ENCODE measurements at regions not wholly inside any gene's neighbourhood (a gene's known extent, or its start where the extent isn't known, plus 50 kb on each side); places are given as distances from the start of the nearest gene placed in this dataset.
"Not testable (repeated sequence)": the region's sequence is repeated elsewhere in the genome, so short reads cannot be mapped to it uniquely, and the experiment has no call there.

DNA sequence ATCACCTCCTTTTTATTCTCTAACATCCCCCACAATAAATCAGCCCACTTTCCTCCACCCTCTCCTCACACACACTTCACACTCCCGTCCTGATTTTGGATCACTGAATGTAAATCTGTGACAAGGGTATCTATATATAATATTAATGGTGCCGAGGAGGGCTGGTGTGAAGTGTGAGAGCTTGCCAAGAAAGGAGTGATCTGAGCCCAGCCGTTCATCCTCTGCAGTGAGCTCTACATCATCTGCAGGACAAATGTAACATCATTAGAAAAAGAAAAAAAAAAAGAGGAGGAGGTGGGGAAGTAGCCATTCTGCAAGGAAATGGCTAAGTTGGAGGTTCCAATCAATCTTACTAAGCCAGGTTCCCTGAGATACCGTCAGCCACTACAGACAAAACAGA, 291.7 kb upstream of the RRP15 start:
- H3K9me3 ChIP-seq (ENCODE audit: insufficient read depth, low read depth, low read length): no peaks in the 10 kb centered on the region
- H3F3A ChIP-seq (ENCODE audit: low read depth): no peaks in the 10 kb centered on the region
- H3K9ac ChIP-seq (ENCODE audit: low read depth, low read length, poor library complexity, severe bottlenecking): no peak overlapping the region
- H3K27me3 ChIP-seq (ENCODE audit: insufficient read depth, low read length, poor library complexity, severe bottlenecking): no peaks in the 10 kb centered on the region
- no peak overlapping the region for H2AFZ ChIP-seq (ENCODE audit: low read length)
- H4K20me1 ChIP-seq (ENCODE audit: insufficient read depth, low read length, poor library complexity, severe bottlenecking): no peaks in the 10 kb centered on the region
- no peaks in the 10 kb centered on the region for H3K79me2 ChIP-seq (ENCODE audit: insufficient read depth, low read length)
- H3K9me2 ChIP-seq (replicated peaks; ENCODE audit: low read depth, low read length): no peaks in the 10 kb centered on the region
- H3K36me3 ChIP-seq (ENCODE audit: insufficient read depth, low read length): no peaks in the 10 kb centered on the region
- no peak overlapping the region for H3K4me2 ChIP-seq (ENCODE audit: low read depth, low read length, poor library complexity, severe bottlenecking)
- H3K4me3 ChIP-seq (ENCODE audit: low read length, poor library complexity, severe bottlenecking): no peak overlapping the region
- TF ChIP-seq, protein P1, sequence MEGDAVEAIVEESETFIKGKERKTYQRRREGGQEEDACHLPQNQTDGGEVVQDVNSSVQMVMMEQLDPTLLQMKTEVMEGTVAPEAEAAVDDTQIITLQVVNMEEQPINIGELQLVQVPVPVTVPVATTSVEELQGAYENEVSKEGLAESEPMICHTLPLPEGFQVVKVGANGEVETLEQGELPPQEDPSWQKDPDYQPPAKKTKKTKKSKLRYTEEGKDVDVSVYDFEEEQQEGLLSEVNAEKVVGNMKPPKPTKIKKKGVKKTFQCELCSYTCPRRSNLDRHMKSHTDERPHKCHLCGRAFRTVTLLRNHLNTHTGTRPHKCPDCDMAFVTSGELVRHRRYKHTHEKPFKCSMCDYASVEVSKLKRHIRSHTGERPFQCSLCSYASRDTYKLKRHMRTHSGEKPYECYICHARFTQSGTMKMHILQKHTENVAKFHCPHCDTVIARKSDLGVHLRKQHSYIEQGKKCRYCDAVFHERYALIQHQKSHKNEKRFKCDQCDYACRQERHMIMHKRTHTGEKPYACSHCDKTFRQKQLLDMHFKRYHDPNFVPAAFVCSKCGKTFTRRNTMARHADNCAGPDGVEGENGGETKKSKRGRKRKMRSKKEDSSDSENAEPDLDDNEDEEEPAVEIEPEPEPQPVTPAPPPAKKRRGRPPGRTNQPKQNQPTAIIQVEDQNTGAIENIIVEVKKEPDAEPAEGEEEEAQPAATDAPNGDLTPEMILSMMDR (conservative IDR thresholded peaks at IDR 0.05; ENCODE audit: low read length): no peak
- no peak for TF ChIP-seq EZH2phosphoT487 (IDR thresholded peaks at IDR 0.05; ENCODE audit: borderline replicate concordance)
- no peaks in the 10 kb centered on the region for H3K4me1 ChIP-seq (ENCODE audit: insufficient read depth, low read length, poor library complexity, severe bottlenecking)

DNA sequence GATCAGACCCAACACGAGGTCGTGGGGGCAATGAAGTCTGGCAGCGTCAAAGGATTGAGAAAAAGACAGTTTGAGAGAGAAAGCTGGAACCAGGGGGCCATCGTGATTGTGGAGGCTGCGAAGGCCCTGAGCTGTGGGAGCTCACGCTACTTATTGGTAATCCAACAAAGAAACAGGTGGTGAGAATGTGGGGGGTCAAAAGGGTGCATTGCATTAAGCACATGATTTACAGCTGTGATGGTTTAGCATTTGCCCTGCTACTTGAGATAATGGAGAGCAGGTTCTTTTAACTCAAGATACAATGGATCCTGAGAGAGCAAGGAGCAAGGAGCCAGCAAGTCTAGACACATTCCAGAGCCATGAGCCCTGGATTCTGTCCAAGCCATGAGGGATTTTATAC, 276.8 kb upstream of the RRP15 start:
- not testable (repeated sequence) for H3K4me1 ChIP-seq (ENCODE audit: insufficient read depth, low read length, poor library complexity, severe bottlenecking); H3K4me2 ChIP-seq (ENCODE audit: low read depth, low read length, poor library complexity, severe bottlenecking); H3K4me3 ChIP-seq (ENCODE audit: low read length, poor library complexity, severe bottlenecking); H3K9ac ChIP-seq (ENCODE audit: low read depth, low read length, poor library complexity, severe bottlenecking); H3K9me2 ChIP-seq (replicated peaks; ENCODE audit: low read depth, low read length); H4K20me1 ChIP-seq (ENCODE audit: insufficient read depth, low read length, poor library complexity, severe bottlenecking); H2AFZ ChIP-seq (ENCODE audit: low read length); H3F3A ChIP-seq (ENCODE audit: low read depth); H3K27me3 ChIP-seq (ENCODE audit: insufficient read depth, low read length, poor library complexity, severe bottlenecking); H3K9me3 ChIP-seq (ENCODE audit: insufficient read depth, low read depth, low read length); H3K79me2 ChIP-seq (ENCODE audit: insufficient read depth, low read length); H3K36me3 ChIP-seq (ENCODE audit: insufficient read depth, low read length)

DNA sequence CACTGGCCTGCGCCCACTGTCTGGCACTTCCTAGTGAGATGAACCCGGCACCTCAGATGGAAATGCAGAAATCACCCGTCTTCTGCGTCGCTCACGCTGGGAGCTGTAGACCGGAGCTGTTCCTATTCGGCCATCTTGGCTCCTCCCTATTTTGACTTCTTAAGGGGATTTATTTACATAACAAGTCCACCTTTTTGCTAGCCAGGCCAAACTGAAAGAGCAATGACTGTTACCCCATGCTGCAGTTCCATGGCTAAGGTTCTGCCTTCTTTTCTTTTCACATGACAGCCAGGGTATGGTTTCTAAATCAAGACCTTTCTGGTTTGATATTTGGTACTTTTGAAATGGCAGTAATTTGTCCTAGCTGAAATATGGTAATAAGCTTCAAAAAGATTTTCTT, 270.0 kb upstream of the RRP15 start:
- not testable (repeated sequence) for H3K4me3 ChIP-seq (ENCODE audit: low read length, poor library complexity, severe bottlenecking); H3K27me3 ChIP-seq (ENCODE audit: insufficient read depth, low read length, poor library complexity, severe bottlenecking); H3K4me2 ChIP-seq (ENCODE audit: low read depth, low read length, poor library complexity, severe bottlenecking); H3K9me2 ChIP-seq (replicated peaks; ENCODE audit: low read depth, low read length); H2AFZ ChIP-seq (ENCODE audit: low read length); H4K20me1 ChIP-seq (ENCODE audit: insufficient read depth, low read length, poor library complexity, severe bottlenecking); H3K36me3 ChIP-seq (ENCODE audit: insufficient read depth, low read length); H3K9ac ChIP-seq (ENCODE audit: low read depth, low read length, poor library complexity, severe bottlenecking); H3K4me1 ChIP-seq (ENCODE audit: insufficient read depth, low read length, poor library complexity, severe bottlenecking); H3K9me3 ChIP-seq (ENCODE audit: insufficient read depth, low read depth, low read length); H3F3A ChIP-seq (ENCODE audit: low read depth); H3K79me2 ChIP-seq (ENCODE audit: insufficient read depth, low read length)

DNA sequence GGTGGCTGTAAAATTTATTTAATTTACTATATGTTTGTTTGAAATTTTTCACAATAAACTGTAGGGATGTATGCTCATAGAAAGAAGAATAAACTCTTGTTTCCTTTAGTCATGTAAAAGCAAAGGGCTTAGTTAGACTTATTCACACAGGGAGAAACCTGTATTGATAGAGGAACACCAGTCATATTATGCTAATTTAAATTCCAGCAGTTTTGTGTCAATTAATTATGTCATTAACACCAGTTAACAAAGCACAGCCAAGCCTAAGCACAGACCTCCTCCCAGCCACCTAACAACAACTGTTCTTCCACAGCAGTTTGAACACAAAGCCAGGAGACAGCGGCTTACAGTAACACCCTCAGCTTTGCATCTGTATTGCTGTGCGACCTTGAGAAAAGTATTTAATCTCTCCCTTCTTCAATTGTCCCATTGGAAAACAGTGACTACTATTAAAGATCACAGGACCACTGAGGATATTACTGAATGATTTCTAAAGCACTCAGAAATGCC, 260.8 kb upstream of the RRP15 start:
- TF ChIP-seq, protein P1 (conservative IDR thresholded peaks at IDR 0.05; ENCODE audit: low read length): no peak
- no peak for TF ChIP-seq EZH2phosphoT487 (IDR thresholded peaks at IDR 0.05; ENCODE audit: borderline replicate concordance)
- H4K20me1 ChIP-seq (ENCODE audit: insufficient read depth, low read length, poor library complexity, severe bottlenecking): no peaks in the 10 kb centered on the region

More for the DNA sequence above, 260.8 kb upstream of the RRP15 start:
- Histone ChIP-seq H3K4me2 (ENCODE audit: low read depth, low read length, poor library complexity, severe bottlenecking) (no peak overlapping the region), H3K9me3 (ENCODE audit: insufficient read depth, low read depth, low read length) (no peaks in the 10 kb centered on the region), H3K9ac (ENCODE audit: low read depth, low read length, poor library complexity, severe bottlenecking) (no peak overlapping the region), H3K27me3 (ENCODE audit: insufficient read depth, low read length, poor library complexity, severe bottlenecking) (no peaks in the 10 kb centered on the region), H3K36me3 (ENCODE audit: insufficient read depth, low read length) (no peaks in the 10 kb centered on the region), H3K79me2 (ENCODE audit: insufficient read depth, low read length) (no peaks in the 10 kb centered on the region), H3F3A (ENCODE audit: low read depth) (no peaks in the 10 kb centered on the region), H3K4me1 (ENCODE audit: insufficient read depth, low read length, poor library complexity, severe bottlenecking) (no peaks in the 10 kb centered on the region), H3K9me2 (replicated peaks; ENCODE audit: low read depth, low read length) (no peaks in the 10 kb centered on the region), H2AFZ (ENCODE audit: low read length) (no peak overlapping the region), H3K4me3 (ENCODE audit: low read length, poor library complexity, severe bottlenecking) (no peak overlapping the region)

Data from Loucy (cell line).